Spleen (tissue), 11 donors: ENCODE measurements at regions not wholly inside any gene's neighbourhood (a gene's known extent, or its start where the extent isn't known, plus 50 kb on each side); places are given as distances from the start of the nearest gene placed in this dataset.

ENCODE experiments used
- DNase-seq: peaks from one replicate; pipeline ENCODE4 v3.0.0-alpha.2; 2020
- H3K27ac ChIP-seq, 8 donors: fragments of 200-600 bp; sonication (generic) in 7 of 8; 1 replicate in 4 of 8; 2 replicates in 4 of 8; pipeline versions ENCODE4 v1.5.0 to v1.8.0; 2016 to 2021; ENCODE audit warnings: inconsistent platforms in 4 of 8, mild to moderate bottlenecking in 4 of 8, moderate library complexity in 1 of 8
- H3K27me3 ChIP-seq, 7 donors: fragments of 200-600 bp; sonication (generic) in 6 of 7; replicated peaks in 1 of 7; 1 replicate in 4 of 7; 2 replicates in 3 of 7; pipeline versions ENCODE4 v1.5.0 to v1.8.0; 2016 to 2021; ENCODE audit warnings: inconsistent platforms in 3 of 7, mild to moderate bottlenecking in 1 of 7
- H3K36me3 ChIP-seq, 6 donors: fragments of 200-600 bp; sonication (generic) in 5 of 6; 1 replicate in 4 of 6; 2 replicates in 2 of 6; pipeline versions ENCODE4 v1.5.0 to v1.8.0; 2016 to 2021; ENCODE audit warnings: inconsistent platforms in 2 of 6
- H3K4me1 ChIP-seq, 6 donors: fragments of 200-600 bp; sonication (generic) in 5 of 6; 1 replicate in 3 of 6; 2 replicates in 3 of 6; pipeline versions ENCODE4 v1.5.0 to v1.8.0; 2016 to 2021; ENCODE audit warnings: inconsistent platforms in 3 of 6
- H3K4me3 ChIP-seq, 8 donors: fragments of 200-600 bp; sonication (generic) in 7 of 8; 1 replicate in 4 of 8; 2 replicates in 4 of 8; pipeline versions ENCODE4 v1.5.0 to v1.8.0; 2016 to 2021; ENCODE audit warnings: inconsistent platforms in 4 of 8, mild to moderate bottlenecking in 4 of 8, moderate library complexity in 2 of 8
- H3K9me3 ChIP-seq, 8 donors: fragments of 200-600 bp; sonication (generic) in 7 of 8; 1 replicate in 4 of 8; 2 replicates in 4 of 8; pipeline versions ENCODE4 v1.5.0 to v1.8.0; 2016 to 2021; ENCODE audit warnings: inconsistent platforms in 4 of 8
- POLR2A ChIP-seq, 3 donors: fragments of 450-650 bp; IDR thresholded peaks; one replicate each; pipeline ENCODE4 v1.5.1; 2017; ENCODE audit warnings: antibody characterized with exemption in 3 of 3, mild to moderate bottlenecking in 1 of 3
- POLR2AphosphoS5 ChIP-seq, 3 donors: sonication (generic); formaldehyde crosslinking; IDR thresholded peaks; one replicate each; pipeline ENCODE4 v1.5.1; 2017; ENCODE audit warnings: antibody characterized with exemption in 3 of 3
- WGBS, 5 donors: extraction: QIAGEN DNeasy Blood & Tissue Kit in 3 of 5; methylation state at CpG; one replicate each; pipeline versions ENCODE4 v1.1.5 to v1.1.7; 2013 to 2018; 5-methylcytosine and 5-hydroxymethylcytosine counted together
- intact Hi-C: fragments of 100-400 bp; cut with DNase I; formaldehyde crosslinking; loops from one replicate; pipeline ENCODE4 v1.15.0; 2023; ENCODE audit warnings: low total_unique reads
- TF ChIP-seq, protein P1 (sequence below), 11 experiments: fragments of 200-600 bp in 7 of 11; fragments of 450-650 bp in 4 of 11; sonication (generic) in 4 of 11; IDR thresholded peaks in 8 of 11; conservative IDR thresholded peaks in 3 of 11; 1 replicate in 7 of 11; 2 replicates in 4 of 11; pipeline versions ENCODE4 v1.4.0 to v1.8.0; 2016 to 2021; ENCODE audit warnings: antibody characterized with exemption in 11 of 11, inconsistent platforms in 4 of 11, mild to moderate bottlenecking in 1 of 11
- donor health status: healthy with polysubstance abuse.
- donor health status: DM: no; HTN: no; CAD: no; lungs with moderate emphysema.
- donor health status: DM: no; HTN: no; CAD: no.
- donor health status: Bipolar disorder and iron deficiency.
- donor health status: healthy.
- donor health status: DM: no; HTN: no; CAD: no.
- donor health status: DM: yes; HTN: yes; CAD: no.

DNA sequence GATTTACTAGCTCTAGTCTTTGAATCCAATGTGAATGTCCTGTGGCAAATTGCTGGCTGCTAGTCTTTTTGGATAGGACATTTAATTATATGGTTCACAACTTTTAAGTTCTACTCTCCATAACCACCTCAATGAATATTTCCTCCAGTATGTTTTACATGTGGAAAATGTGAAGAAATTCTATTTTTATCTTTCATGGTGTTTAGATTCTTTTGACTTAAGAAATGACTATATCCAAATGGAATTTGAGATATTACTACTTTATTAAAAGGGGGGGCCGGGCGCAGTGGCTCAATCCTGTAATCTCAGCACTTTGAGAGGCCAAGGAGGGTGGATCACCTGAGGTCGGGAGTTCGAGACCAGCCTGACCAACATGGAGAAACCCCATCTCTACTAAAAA lies 202.0 kb downstream of the ARL4A start:
- Histone ChIP-seq H3K4me3 (no peak overlapping the region), H3K27ac (no peak overlapping the region), H3K36me3 (no peaks in the 10 kb centered on the region), H3K27me3 (no peaks in the 10 kb centered on the region), H3K4me1 (no peaks in the 10 kb centered on the region), H3K9me3 (no peaks in the 10 kb centered on the region)
- 76 to 91% (median 90%) methylated on average over 4 of the region's 4 CpGs for WGBS, 5 donors
- DNase-seq, result no peak
- intact Hi-C loops, result no loop called here
- TF ChIP-seq, protein P1, sequence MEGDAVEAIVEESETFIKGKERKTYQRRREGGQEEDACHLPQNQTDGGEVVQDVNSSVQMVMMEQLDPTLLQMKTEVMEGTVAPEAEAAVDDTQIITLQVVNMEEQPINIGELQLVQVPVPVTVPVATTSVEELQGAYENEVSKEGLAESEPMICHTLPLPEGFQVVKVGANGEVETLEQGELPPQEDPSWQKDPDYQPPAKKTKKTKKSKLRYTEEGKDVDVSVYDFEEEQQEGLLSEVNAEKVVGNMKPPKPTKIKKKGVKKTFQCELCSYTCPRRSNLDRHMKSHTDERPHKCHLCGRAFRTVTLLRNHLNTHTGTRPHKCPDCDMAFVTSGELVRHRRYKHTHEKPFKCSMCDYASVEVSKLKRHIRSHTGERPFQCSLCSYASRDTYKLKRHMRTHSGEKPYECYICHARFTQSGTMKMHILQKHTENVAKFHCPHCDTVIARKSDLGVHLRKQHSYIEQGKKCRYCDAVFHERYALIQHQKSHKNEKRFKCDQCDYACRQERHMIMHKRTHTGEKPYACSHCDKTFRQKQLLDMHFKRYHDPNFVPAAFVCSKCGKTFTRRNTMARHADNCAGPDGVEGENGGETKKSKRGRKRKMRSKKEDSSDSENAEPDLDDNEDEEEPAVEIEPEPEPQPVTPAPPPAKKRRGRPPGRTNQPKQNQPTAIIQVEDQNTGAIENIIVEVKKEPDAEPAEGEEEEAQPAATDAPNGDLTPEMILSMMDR (IDR thresholded peaks at IDR 0.05 in 8 of 11, conservative IDR thresholded peaks at IDR 0.05 in 3 of 11), result no peak
- no peak for TF ChIP-seq POLR2A (IDR thresholded peaks at IDR 0.05)

DNA sequence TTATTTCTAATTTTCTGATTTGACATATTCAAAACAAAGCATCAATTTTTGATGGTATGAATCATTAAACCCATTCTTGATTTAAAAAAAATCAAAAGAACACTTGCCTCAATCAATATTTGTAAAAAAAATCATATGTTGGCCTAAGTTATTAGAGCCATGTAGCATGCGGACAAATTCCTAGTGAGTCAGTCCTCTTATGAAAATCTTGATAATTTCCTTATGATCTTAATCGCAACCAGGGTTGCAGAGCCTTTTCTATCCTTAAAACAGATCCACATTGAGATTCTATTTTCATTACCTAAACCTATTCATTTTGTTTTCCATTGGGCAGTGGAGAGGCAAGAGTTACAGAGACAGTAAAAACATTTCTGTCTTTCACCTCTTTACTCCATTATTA lies 203.2 kb downstream of the ARL4A start:
- TF ChIP-seq POLR2AphosphoS5 (IDR thresholded peaks at IDR 0.05) (no peak), POLR2A (IDR thresholded peaks at IDR 0.05) (no peak)
- TF ChIP-seq, protein P1 (IDR thresholded peaks at IDR 0.05 in 8 of 11, conservative IDR thresholded peaks at IDR 0.05 in 3 of 11), result no peak
- 89 to 96% (median 93%) methylated on average over 2 of the region's 2 CpGs for WGBS, 5 donors
- Histone ChIP-seq H3K27me3 (no peaks in the 10 kb centered on the region), H3K27ac (no peak overlapping the region), H3K36me3 (no peaks in the 10 kb centered on the region), H3K4me3 (no peak overlapping the region), H3K9me3 (no peaks in the 10 kb centered on the region), H3K4me1 (no peaks in the 10 kb centered on the region)
- intact Hi-C loops, result no loop called here
- no peak for DNase-seq

DNA sequence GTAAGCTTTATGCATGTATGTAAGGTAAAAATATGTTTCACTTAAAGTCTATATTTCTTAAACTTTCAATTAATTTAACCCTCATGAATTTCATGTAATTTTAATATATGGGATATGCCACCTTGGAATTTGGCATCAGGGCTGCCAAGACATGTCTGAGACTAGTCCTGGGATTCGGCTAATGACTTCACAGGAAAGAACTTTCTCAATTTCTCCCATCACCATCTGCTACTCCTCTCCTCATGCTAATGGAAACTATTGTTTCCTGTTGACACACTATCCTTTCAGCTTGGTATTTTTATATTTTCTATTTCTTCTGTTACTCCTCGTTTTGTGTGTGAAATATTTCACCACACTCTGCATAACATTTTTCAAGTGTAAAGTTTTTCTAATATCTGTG lies 205.9 kb downstream of the ARL4A start:
- Histone ChIP-seq H3K4me1 (no peaks in the 10 kb centered on the region), H3K27me3 (no peaks in the 10 kb centered on the region), H3K9me3 (no peaks in the 10 kb centered on the region), H3K27ac (no peak overlapping the region), H3K4me3 (no peak overlapping the region), H3K36me3 (no peaks in the 10 kb centered on the region)
- intact Hi-C loops, result no loop called here
- DNase-seq, result no peak
- TF ChIP-seq POLR2AphosphoS5 (IDR thresholded peaks at IDR 0.05) (no peak), POLR2A (IDR thresholded peaks at IDR 0.05) (no peak)
- WGBS, 5 donors, result 59 to 73% (median 66%) methylated on average over 2 of the region's 2 CpGs

DNA sequence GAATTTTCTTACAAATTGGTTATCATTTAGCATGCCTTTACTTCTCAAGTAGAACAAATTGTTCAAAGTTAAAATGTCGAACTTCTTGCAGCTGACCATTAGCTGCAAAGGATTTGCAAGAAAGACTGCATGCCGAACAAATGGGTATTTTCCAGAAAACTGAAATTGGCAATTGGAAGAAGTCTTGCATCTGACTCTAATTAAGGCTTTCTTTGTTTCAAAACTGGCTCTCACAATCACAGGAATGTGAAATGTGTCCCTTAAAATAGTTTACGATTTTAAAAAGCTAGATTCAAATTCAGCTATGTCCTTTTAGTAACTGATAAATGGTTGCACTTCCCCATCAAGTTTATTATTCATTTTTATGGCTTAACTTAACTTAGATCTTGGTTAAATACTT lies 207.9 kb downstream of the ARL4A start:
- no peak overlapping the region for H3K27ac ChIP-seq
- intact Hi-C loops, result no loop called here
- WGBS, 5 donors, result 82 to 92% (median 87%) methylated on average over 3 of the region's 3 CpGs
- H3K27me3 ChIP-seq, result no peaks in the 10 kb centered on the region
- H3K4me1 ChIP-seq, result no peaks in the 10 kb centered on the region
- no peaks in the 10 kb centered on the region for H3K36me3 ChIP-seq
- no peak overlapping the region for H3K4me3 ChIP-seq
- H3K9me3 ChIP-seq, result no peaks in the 10 kb centered on the region
- DNase-seq, result no peak
- no peak for TF ChIP-seq POLR2A (IDR thresholded peaks at IDR 0.05)
- TF ChIP-seq, protein P1 (IDR thresholded peaks at IDR 0.05 in 8 of 11, conservative IDR thresholded peaks at IDR 0.05 in 3 of 11), result no peak
- TF ChIP-seq POLR2AphosphoS5 (IDR thresholded peaks at IDR 0.05), result no peak

DNA sequence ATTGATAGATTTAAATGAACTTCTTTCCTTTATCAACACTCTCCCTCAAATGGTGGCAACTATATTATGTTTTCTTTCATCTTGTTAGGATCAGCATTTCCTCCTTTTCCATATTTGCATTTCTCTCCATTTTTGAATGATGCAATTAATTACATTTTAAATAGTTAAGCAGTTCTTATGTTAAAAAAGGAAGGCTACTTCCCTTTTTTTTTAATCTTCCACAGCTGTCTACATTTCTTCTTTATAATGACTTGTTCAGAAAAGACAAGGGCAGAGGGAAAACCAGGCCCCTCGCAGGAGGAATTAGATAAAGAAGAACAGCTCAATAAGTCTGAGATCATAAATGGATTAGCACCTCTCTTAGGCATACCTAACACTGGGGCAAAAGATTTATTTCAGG lies 208.9 kb downstream of the ARL4A start:
- no peaks in the 10 kb centered on the region for H3K9me3 ChIP-seq
- H3K27me3 ChIP-seq, result no peaks in the 10 kb centered on the region
- intact Hi-C loops, result no loop called here
- TF ChIP-seq POLR2AphosphoS5 (IDR thresholded peaks at IDR 0.05) (no peak), POLR2A (IDR thresholded peaks at IDR 0.05) (no peak)
- TF ChIP-seq, protein P1 (IDR thresholded peaks at IDR 0.05 in 8 of 11, conservative IDR thresholded peaks at IDR 0.05 in 3 of 11), result no peak
- WGBS, 5 donors, result 16 to 32% (median 22%) methylated on average over 1 of the region's 1 CpG
- H3K4me3 ChIP-seq, result no peak overlapping the region
- DNase-seq, result no peak
- no peaks in the 10 kb centered on the region for H3K36me3 ChIP-seq
- no peaks in the 10 kb centered on the region for H3K4me1 ChIP-seq
- H3K27ac ChIP-seq, result no peak overlapping the region
